GM12878 (cell line): ENCODE measurements at regions not wholly inside any gene's neighbourhood (a gene's known extent, or its start where the extent isn't known, plus 50 kb on each side); places are given as distances from the start of the nearest gene placed in this dataset.

Experiments
- ATAC-seq: fragments of 200-7000 bp; cut with Tn5 transposase; 3 replicates; pipeline ENCODE4 v1.9.1; 2020; ENCODE audit warnings: mild to moderate bottlenecking, moderate library complexity
- BruUV-seq: library from RNA; stranded (reverse); fragments of 400-500 nt; replicated peaks from 2 replicates; lab custom pipeline; 2021; lab: Mats Ljungman, UMichigan
- CTCF ChIA-PET: fragments of 300-600 bp; sonication (Branson Sonifier 250); formaldehyde crosslinking; extraction: SDS; loops from one replicate; lab custom pipeline; 2021; ENCODE audit warnings: inconsistent platforms; lab: Yijun Ruan, JAX
- POLR2A ChIA-PET: fragments of 350-600 bp; formaldehyde crosslinking; extraction: SDS; loops from one replicate; lab custom pipeline; 2021; ENCODE audit warnings: inconsistent platforms; lab: Charles Lee
- RAD21 ChIA-PET: fragments of 300-600 bp; sonication (Branson Sonifier 250); formaldehyde crosslinking; loops from one replicate; lab custom pipeline; 2023; ENCODE audit warnings: antibody characterized with exemption; ENCODE audit not compliant: unreplicated experiment; lab: Charles Lee
- SMC1A ChIA-PET: fragments of 300-600 bp; sonication (Branson Sonifier 250); formaldehyde crosslinking; loops from one replicate; lab custom pipeline; 2023; ENCODE audit not compliant: unreplicated experiment, uncharacterized antibody; lab: Charles Lee
- DNase-seq: peaks from one replicate; pipeline ENCODE4 v3.0.0-alpha.2; 2011; ENCODE audit warnings: low read depth, low spot score
- FAIRE-seq: peaks from 3 replicates; lab custom pipeline; 2011; peaks lifted over from hg19 to GRCh38; lab: Jason Lieb, UNC
- H2AFZ ChIP-seq: 2 replicates; pipeline ENCODE4 v1.6.0; 2011; ENCODE audit warnings: low read depth, low read length, control low read depth; ENCODE audit not compliant: control insufficient read depth
- H3K27ac ChIP-seq: 2 replicates; pipeline ENCODE4 v1.5.1; 2011; ENCODE audit warnings: control low read depth; ENCODE audit not compliant: control insufficient read depth, insufficient read depth
- H3K27me3 ChIP-seq, 2 experiments: replicated peaks in 1 of 2; 2 replicates each; pipeline versions ENCODE4 v1.6.0 to v1.6.1; 2011; ENCODE audit warnings: low read length in 1 of 2; ENCODE audit not compliant: control insufficient read depth in 2 of 2, insufficient read depth in 2 of 2
- H3K36me3 ChIP-seq, 2 experiments: 2 replicates each; pipeline ENCODE4 v1.5.1; 2011; ENCODE audit warnings: low read length in 1 of 2; ENCODE audit not compliant: control insufficient read depth in 2 of 2, insufficient read depth in 2 of 2
- H3K4me1 ChIP-seq: 2 replicates; pipeline ENCODE4 v1.6.1; 2011; ENCODE audit warnings: mild to moderate bottlenecking, low read length, moderate library complexity, mixed read lengths; ENCODE audit not compliant: control insufficient read depth, insufficient read depth
- H3K4me2 ChIP-seq: 2 replicates; pipeline ENCODE4 v1.6.0; 2011; ENCODE audit warnings: control low read depth; ENCODE audit not compliant: control insufficient read depth, insufficient read depth
- H3K4me3 ChIP-seq: fragments of 200-600 bp; sonication (generic); 2 replicates; pipeline ENCODE4 v1.5.1; 2016
- H3K79me2 ChIP-seq: 2 replicates; pipeline ENCODE4 v1.6.0; 2011; ENCODE audit warnings: low read length; ENCODE audit not compliant: control insufficient read depth, insufficient read depth
- H3K9ac ChIP-seq: 2 replicates; pipeline ENCODE4 v1.8.0; 2011; ENCODE audit warnings: low read length, control low read depth, mixed read lengths; ENCODE audit not compliant: control insufficient read depth, insufficient read depth
- H3K9me3 ChIP-seq: replicated peaks from 3 replicates; pipeline ENCODE4 v1.5.1; 2011; ENCODE audit warnings: mild to moderate bottlenecking, low read length; ENCODE audit not compliant: control insufficient read depth, insufficient read depth
- H4K20me1 ChIP-seq: 2 replicates; pipeline ENCODE4 v1.6.0; 2011; ENCODE audit not compliant: control insufficient read depth, insufficient read depth
- CBFB ChIP-seq: IDR thresholded peaks from 2 replicates; pipeline ENCODE4 v1.6.1; 2016; ENCODE audit warnings: antibody characterized with exemption, low read depth
- CBX3 ChIP-seq: fragments of 200-600 bp; sonication (generic); IDR thresholded peaks from 2 replicates; pipeline ENCODE4 v1.6.1; 2016; ENCODE audit warnings: low read depth, borderline replicate concordance
- CEBPB ChIP-seq, 2 experiments: fragments of 150-350 bp in 1 of 2; IDR thresholded peaks; 2 replicates each; pipeline ENCODE4 v1.6.1; 2012 to 2014; ENCODE audit warnings: low read depth in 2 of 2, low read length in 2 of 2, borderline replicate concordance in 1 of 2, inconsistent platforms in 1 of 2
- CREM ChIP-seq: IDR thresholded peaks from 2 replicates; pipeline ENCODE4 v1.6.1; 2014; ENCODE audit warnings: antibody characterized with exemption, low read depth
- ESRRA ChIP-seq: IDR thresholded peaks from 2 replicates; pipeline ENCODE4 v1.6.1; 2012; ENCODE audit warnings: mild to moderate bottlenecking, low read length, improper control_type of control experiment
- HDAC6 ChIP-seq: fragments of 200-600 bp; sonication (generic); IDR thresholded peaks from one replicate; pipeline ENCODE4 v1.8.0; 2017; ENCODE audit warnings: antibody characterized with exemption; ENCODE audit not compliant: unreplicated experiment
- IRF3 ChIP-seq: fragments of 450-650 bp; IDR thresholded peaks from 2 replicates; pipeline ENCODE4 v1.6.1; 2014; ENCODE audit warnings: mild to moderate bottlenecking
- MTA2 ChIP-seq: fragments of 450-650 bp; IDR thresholded peaks from 2 replicates; pipeline ENCODE4 v1.6.1; 2016; ENCODE audit warnings: low read depth, mild to moderate bottlenecking, moderate library complexity
- NR2C1 ChIP-seq: fragments of 450-650 bp; IDR thresholded peaks from 2 replicates; pipeline ENCODE4 v1.6.1; 2017; ENCODE audit warnings: antibody characterized with exemption, mild to moderate bottlenecking, moderate library complexity
- NR2F1 ChIP-seq: fragments of 450-650 bp; conservative IDR thresholded peaks from 2 replicates; pipeline ENCODE4 v1.6.1; 2017; ENCODE audit warnings: mild to moderate bottlenecking
- PAX8 ChIP-seq: fragments of 450-650 bp; IDR thresholded peaks from 2 replicates; pipeline ENCODE4 v1.6.1; 2017; ENCODE audit warnings: mild to moderate bottlenecking, moderate library complexity
- POLR2A ChIP-seq: IDR thresholded peaks from 2 replicates; pipeline ENCODE4 v1.6.1; 2011; ENCODE audit warnings: low read depth, mild to moderate bottlenecking, low read length
- SIX5 ChIP-seq: IDR thresholded peaks from 2 replicates; pipeline ENCODE4 v1.6.1; 2011; ENCODE audit warnings: mild to moderate bottlenecking, low read depth, low read length, moderate library complexity; ENCODE audit not compliant: severe bottlenecking
- TCF7 ChIP-seq: IDR thresholded peaks from 2 replicates; pipeline ENCODE4 v1.6.1; 2014; ENCODE audit warnings: antibody characterized with exemption, borderline replicate concordance
- ZBTB33 ChIP-seq: fragments of 450-650 bp; IDR thresholded peaks from 2 replicates; pipeline ENCODE4 v1.6.1; 2017; ENCODE audit warnings: mild to moderate bottlenecking
- WGBS: methylation state at CpG from one replicate; pipeline ENCODE4 v1.1.6; 2016; ENCODE audit warnings: low lambda C conversion rate; ENCODE audit not compliant: insufficient replicate concordance, insufficient coverage; ENCODE audit errors: missing lambda C conversion rate; 5-methylcytosine and 5-hydroxymethylcytosine counted together
- in situ Hi-C: fragments of 300-500 bp; cut with MboI; formaldehyde crosslinking; loops from 9 replicates; pipeline ENCODE4 v1.14.3; 2018; ENCODE audit warnings: mixed read lengths
- intact Hi-C: fragments of 100-400 bp; cut with micrococcal nuclease; formaldehyde crosslinking; loops from one replicate; pipeline ENCODE4 v1.14.2; 2022; ENCODE audit not compliant: unreplicated experiment
- TF ChIP-seq, protein P1 (sequence below): fragments of 450-650 bp; IDR thresholded peaks from 2 replicates; pipeline ENCODE4 v1.6.1; 2018; ENCODE audit warnings: borderline replicate concordance, mild to moderate bottlenecking; ENCODE audit not compliant: partially characterized antibody

GRCh38 chr4:186901850-186902249 lies 178.2 kb upstream of the FAT1 start:
- intact Hi-C loops (no loop called here), in situ Hi-C loops (no loop called here)
- Histone ChIP-seq H3K36me3 (no peaks in the 10 kb centered on the region), H3K27me3 (no peaks in the 10 kb centered on the region), H3K27ac (no peak overlapping the region), H4K20me1 (no peaks in the 10 kb centered on the region), H3K4me3 (no peak overlapping the region), H3K79me2 (no peaks in the 10 kb centered on the region), H3K4me2 (no peak overlapping the region), H2AFZ (no peak overlapping the region), H3K9me3 (no peaks in the 10 kb centered on the region), H3K9ac (no peak overlapping the region), H3K4me1 (no peaks in the 10 kb centered on the region)
- TF ChIP-seq IRF3 = no peak
- TF ChIP-seq NR2F1 = no peak
- TF ChIP-seq MTA2 = no peak
- no peak for TF ChIP-seq ZBTB33
- TF ChIP-seq PAX8 = no peak
- TF ChIP-seq, protein P1, sequence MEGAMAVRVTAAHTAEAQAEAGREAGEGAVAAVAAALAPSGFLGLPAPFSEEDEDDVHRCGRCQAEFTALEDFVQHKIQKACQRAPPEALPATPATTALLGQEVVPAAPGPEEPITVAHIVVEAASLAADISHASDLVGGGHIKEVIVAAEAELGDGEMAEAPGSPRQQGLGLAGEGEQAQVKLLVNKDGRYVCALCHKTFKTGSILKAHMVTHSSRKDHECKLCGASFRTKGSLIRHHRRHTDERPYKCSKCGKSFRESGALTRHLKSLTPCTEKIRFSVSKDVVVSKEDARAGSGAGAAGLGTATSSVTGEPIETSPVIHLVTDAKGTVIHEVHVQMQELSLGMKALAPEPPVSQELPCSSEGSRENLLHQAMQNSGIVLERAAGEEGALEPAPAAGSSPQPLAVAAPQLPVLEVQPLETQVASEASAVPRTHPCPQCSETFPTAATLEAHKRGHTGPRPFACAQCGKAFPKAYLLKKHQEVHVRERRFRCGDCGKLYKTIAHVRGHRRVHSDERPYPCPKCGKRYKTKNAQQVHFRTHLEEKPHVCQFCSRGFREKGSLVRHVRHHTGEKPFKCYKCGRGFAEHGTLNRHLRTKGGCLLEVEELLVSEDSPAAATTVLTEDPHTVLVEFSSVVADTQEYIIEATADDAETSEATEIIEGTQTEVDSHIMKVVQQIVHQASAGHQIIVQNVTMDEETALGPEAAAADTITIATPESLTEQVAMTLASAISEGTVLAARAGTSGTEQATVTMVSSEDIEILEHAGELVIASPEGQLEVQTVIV = no peak
- no peak for TF ChIP-seq TCF7
- TF ChIP-seq ESRRA = no peak
- no peak for TF ChIP-seq CBX3
- no peak for TF ChIP-seq CEBPB (IDR thresholded peaks at IDR 0.05; ENCODE audit: borderline replicate concordance in 1 of 2, low read depth in 2 of 2, low read length in 2 of 2)
- no peak for TF ChIP-seq CBFB
- no peak for TF ChIP-seq SIX5
- no peak for TF ChIP-seq CREM
- no peak for TF ChIP-seq POLR2A
- no peak for TF ChIP-seq HDAC6
- TF ChIP-seq NR2C1 = no peak
- 17% methylated on average over 3 of the region's 3 CpGs for WGBS
- ChIA-PET RAD21 (no interaction called here), CTCF (no interaction called here), POLR2A (no interaction called here), SMC1A (no interaction called here)
- FAIRE-seq (no peak), DNase-seq (no peak), ATAC-seq (no peak)
- no TSS peak for BruUV-seq
